Germinal center (tissue), 1 donor: ENCODE measurements at regions not wholly inside any gene's neighbourhood (a gene's known extent, or its start where the extent isn't known, plus 50 kb on each side); places are given as distances from the start of the nearest gene placed in this dataset.
"Not testable (repeated sequence)": the region's sequence is repeated elsewhere in the genome, so short reads cannot be mapped to it uniquely, and the experiment has no call there.

Experiments
- DNase-seq: peaks from one replicate; pipeline ENCODE4 v3.0.0; 2012; ENCODE audit warnings: mixed read lengths, low spot score

- DNase-seq: no peak
These were observed 55.2 kb upstream of the SLIT2 start for GRCh38 chr4:20196476-20196875.

GRCh38 chr4:20195071-20195885, 56.4 kb upstream of the SLIT2 start:
- DNase-seq: no peak

- DNase-seq: no peak
These were observed 57.3 kb upstream of the SLIT2 start for GRCh38 chr4:20194123-20195013.

GRCh38 chr4:20193141-20193936, 58.4 kb upstream of the SLIT2 start:
- DNase-seq: no peak

- no peak for DNase-seq
These were observed 59.0 kb upstream of the SLIT2 start for GRCh38 chr4:20192736-20193135.

GRCh38 chr4:20185103-20185502, 66.6 kb upstream of the SLIT2 start:
- DNase-seq: no peak

- not testable (repeated sequence) for DNase-seq
These were observed 68.6 kb upstream of the SLIT2 start for GRCh38 chr4:20183131-20183530.

GRCh38 chr4:20181926-20182325, 69.8 kb upstream of the SLIT2 start:
- no peak for DNase-seq

- no peak for DNase-seq
These were observed 71.2 kb upstream of the SLIT2 start for GRCh38 chr4:20180509-20180908.

- no peak for DNase-seq
These were observed 72.7 kb upstream of the SLIT2 start for GRCh38 chr4:20178902-20179576.

GRCh38 chr4:20176881-20177280, 74.8 kb upstream of the SLIT2 start:
- DNase-seq: no peak

GRCh38 chr4:20172070-20172760, 79.5 kb upstream of the SLIT2 start:
- DNase-seq: no peak

GRCh38 chr4:20166544-20166943, 85.2 kb upstream of the SLIT2 start:
- DNase-seq: no peak

- DNase-seq: no peak
These were observed 92.2 kb upstream of the SLIT2 start for GRCh38 chr4:20159516-20159915.

GRCh38 chr4:20158195-20158594, 93.5 kb upstream of the SLIT2 start:
- no peak for DNase-seq

GRCh38 chr4:20151436-20151835, 100.3 kb upstream of the SLIT2 start:
- DNase-seq: no peak

- DNase-seq: not testable (repeated sequence)
These were observed 102.6 kb upstream of the SLIT2 start for GRCh38 chr4:20149143-20149542.

GRCh38 chr4:20137176-20137575, 114.5 kb upstream of the SLIT2 start:
- no peak for DNase-seq

GRCh38 chr4:20127626-20128025, 124.1 kb upstream of the SLIT2 start:
- DNase-seq: no peak

GRCh38 chr4:20126906-20127305, 124.8 kb upstream of the SLIT2 start:
- DNase-seq: no peak
